Frontal cortex (tissue), 3 donors: ENCODE measurements at regions not wholly inside any gene's neighbourhood (a gene's known extent, or its start where the extent isn't known, plus 50 kb on each side); places are given as distances from the start of the nearest gene placed in this dataset.
"Not testable (repeated sequence)": the region's sequence is repeated elsewhere in the genome, so short reads cannot be mapped to it uniquely, and the experiment has no call there.

Experiments used
- DNase-seq, 2 donors: peaks; one replicate each; pipeline ENCODE4 v3.0.0; 2012; ENCODE audit warnings: low spot score in 2 of 2
- FAIRE-seq: peaks from 2 replicates; lab custom pipeline; 2012; peaks lifted over from hg19 to GRCh38; lab: Jason Lieb, UNC
- donor health status: control.
- donor health status: control.
- donor health status: control.

GRCh38 chr2:183752571-183752970 is 628.3 kb downstream of the NUP35 start:
- FAIRE-seq (no peak), DNase-seq (no peak)

- no peak for DNase-seq
- no peak for FAIRE-seq
Measured at GRCh38 chr2:183759033-183759432, 634.8 kb downstream of the NUP35 start.

GRCh38 chr2:183773775-183774174 is 649.5 kb downstream of the NUP35 start:
- FAIRE-seq (no peak), DNase-seq (no peak)

- no peak for DNase-seq
- FAIRE-seq = no peak
Measured at GRCh38 chr2:183780072-183780471, 655.8 kb downstream of the NUP35 start.

- FAIRE-seq (no peak), DNase-seq (no peak)
Measured at GRCh38 chr2:183782436-183782835, 658.2 kb downstream of the NUP35 start.

- not testable (repeated sequence) for FAIRE-seq, DNase-seq
Measured at GRCh38 chr2:183788796-183789195, 664.6 kb downstream of the NUP35 start.

GRCh38 chr2:183792165-183792924 is 668.1 kb downstream of the NUP35 start:
- FAIRE-seq = not testable (repeated sequence)

GRCh38 chr2:183798535-183798934 is 674.3 kb downstream of the NUP35 start:
- DNase-seq (no peak), FAIRE-seq (no peak)

More at GRCh38 chr2:183792165-183792924, 668.1 kb downstream of the NUP35 start:
- not testable (repeated sequence) for DNase-seq

GRCh38 chr2:183799761-183800160 is 675.5 kb downstream of the NUP35 start:
- FAIRE-seq = no peak

GRCh38 chr2:183803596-183803995 is 679.4 kb downstream of the NUP35 start:
- DNase-seq = no peak
- no peak for FAIRE-seq

More at GRCh38 chr2:183799761-183800160, 675.5 kb downstream of the NUP35 start:
- DNase-seq = no peak

- DNase-seq (no peak), FAIRE-seq (no peak)
Measured at GRCh38 chr2:183807870-183808269, 683.6 kb downstream of the NUP35 start.

GRCh38 chr2:183809404-183809803 is 685.2 kb downstream of the NUP35 start:
- DNase-seq (no peak), FAIRE-seq (no peak)

- FAIRE-seq = no peak
- no peak for DNase-seq
Measured at GRCh38 chr2:183811281-183811680, 687.0 kb downstream of the NUP35 start.

- DNase-seq (no peak), FAIRE-seq (no peak)
Measured at GRCh38 chr2:183812091-183812490, 687.8 kb downstream of the NUP35 start.

GRCh38 chr2:183825710-183826109 is 701.5 kb downstream of the NUP35 start:
- DNase-seq (no peak), FAIRE-seq (no peak)

GRCh38 chr2:183829931-183830330 is 705.7 kb downstream of the NUP35 start:
- no peak for FAIRE-seq
- DNase-seq = no peak

GRCh38 chr2:183837157-183837556 is 712.9 kb downstream of the NUP35 start:
- FAIRE-seq = no peak
- no peak for DNase-seq

- no peak for DNase-seq
- no peak for FAIRE-seq
Measured at GRCh38 chr2:183838295-183838694, 714.1 kb downstream of the NUP35 start.

GRCh38 chr2:183840061-183840584 is 715.9 kb downstream of the NUP35 start:
- FAIRE-seq = no peak

GRCh38 chr2:183849826-183850225 is 725.6 kb downstream of the NUP35 start:
- DNase-seq, FAIRE-seq: not testable (repeated sequence)

More at GRCh38 chr2:183840061-183840584, 715.9 kb downstream of the NUP35 start:
- DNase-seq = no peak

- FAIRE-seq = no peak
- no peak for DNase-seq
Measured at GRCh38 chr2:183859129-183859528, 734.9 kb downstream of the NUP35 start.

- no peak for FAIRE-seq
- DNase-seq = no peak
Measured at GRCh38 chr2:183866666-183867065, 731.7 kb upstream of the ZNF804A start.
